GM03348 (cell line): ENCODE measurements at regions not wholly inside any gene's neighbourhood (a gene's known extent, or its start where the extent isn't known, plus 50 kb on each side); places are given as distances from the start of the nearest gene placed in this dataset.

Experiments
- DNase-seq: peaks from one replicate; pipeline ENCODE4 v3.0.0; 2012; ENCODE audit warnings: low spot score

DNA sequence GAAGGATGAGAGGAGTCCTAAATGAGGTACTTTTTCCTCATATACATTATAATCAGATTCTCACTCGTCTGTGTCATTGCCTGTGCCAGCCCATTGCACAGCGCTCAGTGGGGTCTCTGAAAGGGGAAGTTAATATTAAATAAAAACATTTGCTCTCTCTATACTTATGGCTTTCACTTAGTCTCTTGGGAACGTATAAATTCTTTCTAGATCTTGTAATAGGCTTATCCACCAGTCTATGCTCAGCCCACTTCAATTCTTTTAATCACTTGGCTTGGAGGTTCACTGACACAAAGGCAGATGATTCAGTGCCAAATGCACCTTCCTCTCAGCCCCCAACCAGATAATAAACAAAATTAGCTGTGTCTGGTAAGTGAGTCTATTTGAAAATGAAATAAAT is 164.3 kb upstream of the OGFRL1 start:
- DNase-seq = no peak

DNA sequence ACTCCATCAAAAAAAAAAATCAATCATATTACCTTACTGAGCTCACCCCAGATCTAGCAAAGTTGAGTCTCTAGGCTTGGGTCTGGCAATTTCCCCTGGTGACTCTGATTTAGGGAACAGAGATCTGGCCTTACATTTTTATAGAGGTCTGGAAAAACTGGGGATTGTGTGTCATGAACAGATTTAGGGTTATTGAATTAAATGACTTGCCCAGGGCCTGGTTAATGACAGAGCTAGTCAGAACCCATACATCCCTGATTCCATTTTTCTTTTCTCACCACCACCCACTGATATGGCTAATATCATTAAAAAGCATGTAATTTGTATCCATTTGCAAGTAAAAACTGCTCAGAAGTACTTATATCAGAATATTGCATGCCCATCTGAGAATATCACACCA is 163.4 kb upstream of the OGFRL1 start:
- DNase-seq = no peak

DNA sequence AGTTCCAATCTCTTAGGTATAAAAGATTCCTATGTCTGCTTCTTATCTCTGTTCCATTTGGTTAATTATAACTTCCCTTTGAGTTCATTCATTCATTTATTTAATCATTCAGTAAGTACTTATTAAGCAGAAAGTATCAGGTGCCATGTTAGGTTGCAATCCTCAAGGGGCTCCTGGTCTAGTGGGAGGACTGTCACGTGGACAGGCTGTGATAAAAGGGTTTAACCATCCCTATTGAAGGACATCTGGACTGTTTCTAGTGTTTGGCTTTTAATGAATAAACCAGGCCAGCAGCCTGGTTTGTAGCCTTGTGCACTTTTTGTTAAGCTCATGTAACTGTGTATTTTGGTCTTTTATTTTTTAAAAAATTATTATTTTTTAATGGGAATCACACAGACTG is 162.1 kb upstream of the OGFRL1 start:
- no peak for DNase-seq

DNA sequence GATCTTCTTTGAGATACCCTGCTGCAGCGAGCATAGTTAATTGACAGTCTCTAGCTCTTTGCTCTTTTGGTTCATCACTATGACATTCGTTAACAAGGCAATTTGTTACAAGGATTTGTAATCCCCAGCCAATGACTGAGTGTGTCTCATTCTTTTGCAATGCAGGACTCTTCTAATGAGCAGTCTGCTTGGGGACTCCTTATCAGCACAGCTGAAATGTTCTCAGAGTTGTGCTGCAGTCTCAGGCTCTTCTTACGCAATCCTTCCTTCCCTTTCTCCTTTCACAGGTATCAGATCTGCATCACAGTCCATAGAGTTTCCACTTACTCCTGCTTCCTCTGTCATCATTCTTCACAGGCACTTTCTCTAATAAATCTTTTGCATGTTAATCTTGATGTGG is 161.2 kb upstream of the OGFRL1 start:
- no peak for DNase-seq

DNA sequence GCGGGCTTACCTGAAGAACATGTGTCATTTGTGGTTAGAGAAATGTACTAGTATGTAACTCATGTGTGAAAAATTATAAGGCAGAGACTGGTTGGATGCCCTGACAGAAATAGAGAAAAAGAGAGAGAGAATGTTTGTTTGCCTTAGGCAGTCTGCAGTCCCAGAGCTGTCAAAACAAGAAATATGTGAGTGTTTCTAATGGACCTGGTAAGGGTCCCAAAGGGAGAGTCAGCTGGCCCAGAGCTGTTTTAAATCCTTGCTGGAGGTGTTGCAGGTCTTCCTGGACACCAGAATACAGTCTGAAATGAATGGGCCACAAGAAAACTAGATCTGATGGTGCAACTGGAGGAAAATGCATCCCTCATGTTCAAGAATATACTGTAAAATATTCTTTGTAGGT is 158.3 kb upstream of the OGFRL1 start:
- no peak for DNase-seq

DNA sequence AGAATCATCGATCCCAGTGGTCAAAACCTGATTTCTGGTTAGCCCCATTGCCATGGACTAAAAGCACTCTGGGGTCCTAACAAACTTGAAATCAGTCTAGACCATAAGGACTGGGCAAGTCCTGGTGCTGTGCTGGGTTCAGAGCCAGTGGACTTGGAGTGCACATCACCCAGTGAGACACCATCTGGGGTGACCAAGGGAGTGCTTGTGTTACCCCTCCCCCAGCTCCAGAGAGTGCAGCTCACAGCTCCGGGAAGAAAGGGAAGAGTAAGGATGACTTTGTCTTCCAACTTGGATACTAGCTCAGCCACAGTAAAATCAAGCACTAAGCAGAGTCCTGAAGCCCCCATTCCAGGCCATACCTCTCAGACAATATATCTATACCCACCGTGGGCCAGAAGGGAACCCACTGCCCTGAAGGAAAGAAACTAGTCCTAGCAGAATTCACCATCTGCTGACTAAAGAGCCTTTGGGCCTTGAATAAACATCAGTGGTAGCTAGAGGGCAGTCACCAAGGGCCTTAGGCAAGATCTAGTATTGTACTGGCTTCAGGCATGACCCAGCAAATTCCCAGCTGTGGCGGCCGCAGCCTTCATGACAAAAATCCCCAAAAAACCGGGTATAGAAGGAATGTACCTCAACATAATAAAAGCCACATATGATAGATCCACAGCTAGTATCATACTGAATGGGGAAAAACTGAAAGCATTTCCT is 153.5 kb upstream of the OGFRL1 start:
- DNase-seq = no peak

DNA sequence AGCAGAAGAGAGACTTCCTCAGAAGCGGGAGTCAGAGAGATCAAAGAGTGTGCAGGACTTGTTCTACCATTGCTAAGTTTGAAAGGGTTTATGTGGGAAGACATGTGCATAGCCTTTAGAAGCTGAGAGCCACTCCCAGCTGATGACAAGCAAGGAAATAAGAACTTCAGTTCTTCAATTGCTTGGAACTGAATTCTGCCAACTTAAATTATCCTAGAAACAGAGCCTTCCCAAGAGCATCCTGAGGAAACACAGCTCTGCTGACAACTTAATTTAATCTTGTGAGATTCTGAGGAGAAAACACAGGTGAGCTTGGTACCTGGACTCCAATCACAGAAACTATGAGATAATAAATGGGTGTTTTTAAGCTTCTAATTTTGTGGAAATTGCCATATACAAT is 150.6 kb upstream of the OGFRL1 start:
- DNase-seq = no peak

DNA sequence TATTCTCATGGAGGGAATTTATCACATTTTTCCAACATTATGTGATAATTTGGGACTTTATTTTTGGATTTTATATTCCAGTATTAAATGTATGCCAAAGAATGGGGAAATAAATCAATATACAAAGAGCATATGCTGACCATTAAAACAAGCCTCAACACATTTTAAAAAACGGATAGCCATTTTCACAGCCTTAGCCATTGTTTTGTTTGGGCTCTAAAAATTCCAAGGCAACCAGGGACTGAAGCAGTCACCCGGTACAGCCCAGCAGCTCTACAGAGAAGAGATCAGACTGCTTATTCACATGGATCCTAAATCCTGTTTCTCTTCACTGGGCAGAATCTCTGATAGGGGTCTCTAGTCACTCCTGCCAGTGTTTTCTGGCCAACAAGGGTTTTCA is 150.2 kb upstream of the OGFRL1 start:
- DNase-seq = no peak

DNA sequence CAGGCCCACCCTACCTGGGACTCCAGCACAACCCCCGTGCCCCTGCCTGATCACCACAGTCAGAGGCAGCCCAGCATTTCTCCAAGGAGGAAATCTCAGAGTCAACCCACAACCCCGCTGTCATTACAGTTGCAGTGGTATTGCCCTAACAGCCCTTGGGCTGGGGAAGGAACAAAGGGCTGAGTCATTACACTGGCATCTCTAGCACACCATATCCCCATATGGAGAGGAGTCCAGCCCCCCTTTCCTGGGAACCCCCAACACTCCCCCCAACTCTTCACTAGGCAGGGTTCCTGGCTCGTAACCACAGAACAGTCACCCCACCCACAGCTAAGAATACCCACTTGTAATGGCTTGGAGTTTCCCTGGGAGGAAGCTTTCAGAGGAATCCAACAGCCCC is 149.4 kb upstream of the OGFRL1 start:
- no peak for DNase-seq

DNA sequence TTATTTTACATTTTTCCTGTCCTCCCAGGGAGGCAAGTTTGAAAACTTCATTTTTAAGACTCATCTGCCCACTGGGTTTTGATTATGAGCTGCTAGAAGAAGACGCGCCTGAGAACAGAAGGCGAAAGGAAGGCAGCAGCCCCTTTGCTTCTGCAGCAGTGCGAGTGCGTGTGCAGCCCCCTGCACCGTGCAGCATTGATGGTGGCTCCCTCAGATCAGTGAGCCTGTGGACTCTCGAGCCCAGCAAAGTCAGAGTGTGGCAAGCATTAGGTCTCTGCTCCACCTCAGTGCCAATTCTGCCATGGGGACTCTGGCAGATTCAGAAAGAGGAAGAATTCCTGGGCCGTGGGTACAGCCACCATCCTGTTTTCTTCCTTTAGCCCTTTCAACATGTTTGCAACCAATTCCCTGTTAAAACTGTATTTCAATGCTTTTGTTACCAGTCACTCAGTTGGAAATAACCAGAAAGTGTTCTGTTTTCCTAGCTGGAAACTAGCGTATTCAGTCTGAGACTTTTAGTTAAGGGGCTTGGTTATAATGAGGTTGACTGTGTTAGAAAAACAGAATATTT is 134.8 kb upstream of the OGFRL1 start:
- DNase-seq = no peak

DNA sequence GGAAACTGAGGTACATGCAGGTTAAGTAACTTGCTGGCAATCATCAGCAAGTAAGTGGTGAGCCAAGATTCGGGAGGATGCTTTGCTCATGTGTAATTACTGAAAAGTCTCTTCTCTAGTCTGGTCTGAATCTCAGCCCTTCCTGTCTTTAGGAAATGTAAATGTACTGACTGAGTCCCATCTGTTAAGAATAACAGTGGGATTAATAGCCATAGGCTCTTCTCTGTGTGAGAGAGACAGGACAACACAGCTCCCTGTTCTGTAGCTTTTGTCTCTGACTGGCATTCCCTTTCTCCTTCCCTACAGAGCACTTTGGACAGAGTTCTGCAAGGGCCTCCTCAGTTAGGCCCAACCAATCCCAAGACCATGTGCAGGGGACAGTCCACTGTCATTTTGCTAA is 131.3 kb upstream of the OGFRL1 start:
- DNase-seq = no peak

DNA sequence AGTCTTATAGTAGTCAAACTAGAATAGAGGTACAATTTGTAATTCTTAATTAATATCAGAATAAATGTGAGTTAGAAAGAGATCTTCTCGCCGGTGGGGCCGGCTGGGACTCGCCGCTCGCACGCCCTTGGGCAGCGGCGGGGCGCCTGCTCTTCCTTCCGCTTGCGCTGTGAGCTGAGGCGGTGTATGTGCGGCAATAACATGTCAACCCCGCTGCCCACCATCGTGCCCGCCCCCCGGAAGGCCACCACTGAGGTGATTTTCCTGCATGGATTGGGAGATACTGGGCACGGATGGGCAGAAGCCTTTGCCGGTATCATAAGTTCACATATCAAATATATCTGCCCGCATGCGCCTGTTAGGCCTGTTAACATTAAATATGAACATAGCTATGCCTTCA is 123.7 kb upstream of the OGFRL1 start:
- no peak for DNase-seq

DNA sequence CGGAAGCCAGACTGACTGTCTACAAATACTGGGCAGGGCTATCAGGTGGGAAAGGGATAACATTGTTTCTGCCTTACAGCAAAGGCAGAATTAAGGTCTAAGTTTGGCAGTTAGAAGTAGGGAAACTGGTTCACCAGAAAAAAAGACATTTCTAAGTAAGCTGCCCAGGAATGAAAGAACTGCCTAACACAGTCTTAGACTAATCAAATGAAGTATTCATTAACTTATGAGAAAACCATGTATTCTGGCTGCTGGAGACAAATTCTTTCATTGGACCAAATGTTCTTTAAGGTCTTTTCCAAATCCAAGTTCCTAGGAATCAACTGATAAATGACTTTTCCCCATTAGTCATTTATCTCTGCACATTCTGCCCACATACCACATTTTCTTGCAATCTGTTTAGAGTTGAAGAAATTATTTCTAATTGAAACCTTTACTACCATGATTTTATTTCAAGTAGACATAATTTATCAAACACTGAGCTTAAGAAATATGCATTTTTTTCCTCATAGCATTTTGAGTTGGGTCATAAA is 120.3 kb upstream of the OGFRL1 start:
- no peak for DNase-seq

DNA sequence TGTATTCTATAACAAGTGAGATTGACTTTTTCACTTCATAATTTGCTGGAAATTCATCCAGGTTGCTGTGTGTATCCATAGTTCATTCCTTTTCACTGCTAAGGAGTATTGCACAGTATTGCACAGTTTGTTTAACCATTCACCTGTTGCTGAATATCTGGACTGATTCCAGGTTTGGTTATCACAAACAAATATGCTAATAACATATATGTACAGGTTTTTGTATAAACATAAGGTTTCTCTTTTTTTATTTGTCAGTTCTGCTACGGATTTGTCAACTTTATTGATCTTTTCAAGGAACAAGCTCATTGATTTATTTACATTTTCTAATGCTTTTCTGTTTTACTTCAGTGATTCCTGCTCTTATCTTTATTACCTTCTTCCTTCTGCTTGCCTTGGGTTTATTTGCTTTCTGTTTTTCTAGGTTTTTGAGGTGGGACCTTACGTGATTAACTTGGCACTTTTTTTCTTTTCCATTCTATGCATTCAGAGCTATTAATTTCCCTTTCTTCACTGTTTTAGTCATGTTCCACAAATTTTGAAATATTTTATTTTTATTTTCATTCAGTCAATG is 117.0 kb upstream of the OGFRL1 start:
- no peak for DNase-seq

DNA sequence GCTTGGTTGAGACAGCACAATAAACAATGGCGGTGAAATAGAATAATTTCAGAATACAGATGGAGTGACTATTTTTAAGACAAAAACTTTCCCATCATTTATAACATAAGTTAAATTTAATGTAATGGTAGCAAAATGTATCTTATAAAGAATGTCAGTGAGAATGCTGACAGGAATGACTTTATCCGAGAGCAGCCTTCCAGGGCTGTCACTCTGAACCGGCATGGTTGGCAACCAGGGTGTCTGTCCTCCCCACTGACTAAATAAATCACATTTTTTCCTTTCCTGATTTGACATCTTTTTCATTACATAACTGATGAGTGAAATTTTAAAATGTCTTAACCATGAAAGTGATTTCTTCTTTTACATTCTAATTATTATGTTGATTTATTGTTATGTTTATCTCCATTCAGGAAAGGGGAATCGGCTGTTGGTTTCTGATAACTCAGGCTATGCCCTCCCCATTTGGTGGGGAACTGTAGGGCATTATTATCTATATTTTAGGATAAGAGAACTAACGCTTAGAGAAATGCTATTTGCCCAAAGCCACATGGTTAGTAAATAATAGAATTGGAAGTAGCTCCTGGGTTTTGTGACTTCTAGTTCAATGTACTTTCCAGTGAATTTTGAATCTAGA is 109.2 kb upstream of the OGFRL1 start:
- no peak for DNase-seq

DNA sequence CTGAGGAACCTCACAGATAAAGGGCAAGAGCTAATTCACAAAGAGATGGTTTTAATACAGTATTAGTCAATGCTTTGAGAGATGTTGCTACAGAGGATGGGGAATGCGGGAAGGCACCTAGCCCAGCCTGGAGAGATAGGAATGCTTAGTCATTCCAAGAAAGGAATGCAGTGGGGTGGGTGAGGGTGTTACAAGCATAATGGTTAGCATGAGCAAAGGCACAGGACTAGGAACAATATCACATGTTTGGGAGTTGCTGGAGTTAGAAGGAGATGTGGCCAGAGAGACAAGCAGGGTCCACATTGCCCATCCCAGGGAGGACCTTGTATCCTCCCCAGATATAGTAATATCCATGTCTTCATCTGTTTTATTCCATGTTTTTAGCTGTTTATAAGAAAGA is 107.0 kb upstream of the OGFRL1 start:
- DNase-seq = peak; percentile 89

DNA sequence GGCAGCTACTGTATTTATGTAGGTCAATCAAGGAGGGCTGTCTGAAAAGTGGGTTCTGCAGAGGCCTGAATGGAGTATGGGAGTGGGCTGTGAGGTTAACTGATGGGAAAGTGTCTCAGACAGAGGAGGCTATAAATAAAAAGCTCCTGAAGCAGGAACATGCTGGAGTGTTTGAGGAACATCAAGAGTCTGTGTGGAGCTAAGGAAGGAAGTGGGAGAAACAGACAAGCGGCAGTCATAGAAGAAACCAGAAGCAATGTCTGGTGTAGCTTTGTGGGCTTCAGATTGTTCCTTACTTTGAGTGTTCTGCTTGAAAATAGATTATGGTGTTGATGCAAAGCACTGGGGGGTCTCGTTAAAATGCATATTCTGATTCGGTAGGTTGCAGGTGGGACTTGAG is 101.5 kb upstream of the OGFRL1 start:
- no peak for DNase-seq

DNA sequence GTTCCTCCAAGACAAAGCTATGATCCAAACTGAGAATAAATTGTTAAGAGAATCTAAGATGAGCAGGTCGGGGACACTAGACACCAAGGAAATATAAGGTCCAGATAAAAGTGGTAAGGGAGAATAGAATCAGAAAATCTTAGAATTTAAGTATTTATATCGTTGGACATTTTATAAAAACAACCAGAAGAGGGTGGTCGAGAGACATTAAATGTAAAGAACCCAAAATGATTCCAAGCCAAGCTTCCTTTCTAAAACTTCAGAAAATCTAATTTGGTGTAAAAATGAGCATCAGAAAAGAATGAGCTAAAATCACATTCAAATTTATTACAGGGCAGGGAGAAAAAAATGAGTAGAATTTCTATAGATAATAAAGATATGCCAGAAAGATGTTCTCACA is 97.8 kb upstream of the OGFRL1 start:
- peak; percentile 38 for DNase-seq

DNA sequence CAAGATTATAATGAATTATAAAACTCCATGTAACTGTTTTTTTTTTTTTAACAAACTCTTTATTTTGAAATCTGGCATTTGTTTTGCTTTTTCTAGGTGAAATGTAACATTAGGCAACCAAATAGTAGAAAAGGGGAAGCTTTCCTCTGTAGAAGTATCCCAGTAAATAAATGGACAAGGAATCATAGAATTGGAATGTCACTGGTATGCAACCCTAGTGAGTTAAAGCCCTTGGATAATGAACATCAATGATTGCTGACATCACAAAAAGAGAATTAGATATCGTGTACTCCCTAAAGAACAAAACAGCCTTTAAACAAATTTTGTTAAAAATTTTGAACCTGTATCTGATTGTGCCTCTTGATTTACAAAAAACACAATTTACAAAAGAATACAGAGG is 93.9 kb upstream of the OGFRL1 start:
- DNase-seq = peak; percentile 83

DNA sequence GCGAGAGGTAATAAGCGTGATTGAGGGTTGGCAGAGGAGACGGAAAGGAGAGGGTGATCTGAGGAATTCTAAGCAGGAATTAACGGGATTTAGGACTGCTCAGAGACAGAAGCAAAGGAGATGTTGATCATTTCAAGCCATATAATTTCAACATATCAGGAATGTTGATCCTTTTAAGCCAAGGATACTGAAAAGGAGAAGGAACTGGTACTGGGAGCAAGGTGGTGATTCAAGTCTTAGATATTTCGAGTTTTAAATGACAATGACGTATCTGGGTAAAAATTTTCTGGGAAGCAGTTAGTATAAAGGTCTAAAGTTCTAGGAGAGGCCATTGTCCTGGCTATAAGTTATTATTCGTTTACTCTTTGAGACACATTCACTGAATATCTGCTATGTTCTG is 91.3 kb upstream of the OGFRL1 start:
- no peak for DNase-seq

DNA sequence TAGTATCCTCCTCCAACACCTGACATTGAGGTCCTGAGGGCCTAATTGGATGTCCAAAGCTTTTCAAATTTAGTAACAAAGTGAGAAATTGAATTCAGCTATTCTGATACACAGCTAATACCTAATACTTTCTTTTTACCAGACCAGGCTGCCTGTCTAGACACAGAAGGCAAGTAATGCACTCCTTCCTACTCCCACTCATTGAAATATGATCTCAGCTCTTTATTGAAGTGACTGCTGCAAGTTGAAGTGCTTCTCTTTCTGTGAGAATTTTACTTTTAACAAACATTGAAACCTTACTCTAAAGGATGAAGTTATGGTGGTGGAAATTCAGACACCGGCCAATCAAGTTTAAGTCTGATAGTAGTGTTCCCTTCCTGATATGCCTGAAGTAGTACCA is 90.8 kb upstream of the OGFRL1 start:
- DNase-seq = peak; percentile 50

DNA sequence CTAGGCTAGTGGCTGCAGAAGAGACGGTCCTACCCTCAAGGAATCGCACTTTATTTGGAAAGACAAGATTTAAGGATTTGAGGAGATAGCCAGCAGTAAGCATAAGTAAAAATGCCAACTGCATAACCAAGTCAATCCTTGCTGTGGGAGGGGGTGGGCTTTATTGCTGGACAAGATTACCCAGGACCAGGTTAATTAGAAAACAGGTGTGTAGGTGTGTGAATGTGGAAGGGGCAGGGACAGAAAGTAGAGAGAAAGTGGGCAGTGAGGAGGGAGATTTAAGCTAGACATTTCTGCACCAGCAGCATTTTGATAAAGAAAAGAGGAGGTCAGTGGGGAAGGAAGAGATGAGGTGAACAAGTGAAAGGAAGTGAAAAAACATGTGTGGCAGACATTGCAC is 89.7 kb upstream of the OGFRL1 start:
- DNase-seq = no peak

DNA sequence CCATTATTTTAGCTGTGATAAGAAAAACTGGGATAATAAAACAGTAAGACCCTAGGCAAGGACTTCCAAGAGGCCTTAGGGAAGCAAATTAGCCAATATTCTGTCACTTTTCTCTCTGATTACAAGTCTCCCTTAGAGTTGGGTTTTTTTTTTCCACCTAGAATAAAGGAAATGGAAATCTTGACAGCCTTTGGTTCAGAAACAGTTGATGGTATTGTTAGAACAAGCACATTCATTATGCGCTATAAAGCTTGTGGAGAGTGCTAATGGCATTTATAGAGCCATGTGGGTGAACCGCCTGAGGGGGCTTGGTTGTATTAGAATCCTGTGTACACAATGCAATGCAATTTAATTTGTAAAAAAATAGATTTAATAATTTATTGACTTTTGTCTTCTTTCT is 88.9 kb upstream of the OGFRL1 start:
- no peak for DNase-seq
